ENCODE measurements at regions not wholly inside any gene's neighbourhood (a gene's known extent, or its start where the extent isn't known, plus 50 kb on each side); places are given as distances from the start of the nearest gene placed in this dataset.
"Not testable (repeated sequence)": the region's sequence is repeated elsewhere in the genome, so short reads cannot be mapped to it uniquely, and the experiment has no call there.

DNA sequence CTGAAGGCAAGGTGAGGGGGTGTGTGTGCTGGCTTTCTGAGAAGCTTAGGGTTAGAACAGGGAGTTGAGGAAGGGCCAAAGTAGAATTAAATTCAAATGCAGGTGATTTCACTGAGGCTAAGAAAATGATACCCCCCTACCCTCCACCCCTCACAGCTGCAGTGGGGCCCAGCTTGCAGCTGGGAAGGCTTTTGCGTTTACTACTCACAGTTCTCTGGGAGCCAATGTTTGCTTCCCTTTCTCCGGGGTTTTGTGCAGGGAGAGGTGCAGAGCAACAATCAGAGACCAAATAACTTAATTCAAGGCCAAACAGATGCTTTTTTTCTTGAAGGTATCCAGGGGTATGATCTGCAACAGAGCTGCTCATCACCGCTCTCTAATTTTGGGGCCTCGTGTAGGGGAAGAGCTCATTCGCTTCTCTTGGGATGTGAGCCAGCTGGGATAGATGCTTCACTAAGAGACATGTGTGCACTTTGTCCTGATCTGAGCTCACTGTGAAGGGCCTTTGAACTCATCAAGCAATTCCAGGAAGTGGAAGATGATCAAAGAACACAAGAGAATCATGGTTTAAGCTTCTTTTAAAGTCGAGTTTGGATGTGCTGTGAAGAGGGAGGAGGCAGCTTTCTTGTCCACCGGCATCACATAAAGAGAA, 122.7 kb upstream of the C1GALT1C1 start:
- no peak for DNase-seq

DNA sequence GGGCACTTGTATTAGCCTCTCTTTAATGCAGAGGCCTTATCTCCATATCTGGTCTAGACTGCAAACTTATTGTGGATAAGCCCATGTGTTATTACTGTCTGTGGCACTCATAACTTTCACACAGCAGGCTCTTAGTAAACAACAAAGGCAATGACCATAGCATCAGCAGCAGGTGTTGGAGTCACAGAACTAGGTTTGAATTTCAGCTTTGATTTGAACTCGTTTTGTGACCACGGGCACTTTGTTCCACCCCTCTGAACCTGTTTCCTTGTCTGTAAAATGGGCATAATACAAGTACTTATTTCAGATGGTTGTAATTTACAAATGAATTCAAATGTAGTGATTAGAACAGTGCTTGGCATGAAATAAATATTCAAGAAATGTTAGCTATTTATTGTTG, 121.8 kb upstream of the C1GALT1C1 start:
- no peak for DNase-seq

DNA sequence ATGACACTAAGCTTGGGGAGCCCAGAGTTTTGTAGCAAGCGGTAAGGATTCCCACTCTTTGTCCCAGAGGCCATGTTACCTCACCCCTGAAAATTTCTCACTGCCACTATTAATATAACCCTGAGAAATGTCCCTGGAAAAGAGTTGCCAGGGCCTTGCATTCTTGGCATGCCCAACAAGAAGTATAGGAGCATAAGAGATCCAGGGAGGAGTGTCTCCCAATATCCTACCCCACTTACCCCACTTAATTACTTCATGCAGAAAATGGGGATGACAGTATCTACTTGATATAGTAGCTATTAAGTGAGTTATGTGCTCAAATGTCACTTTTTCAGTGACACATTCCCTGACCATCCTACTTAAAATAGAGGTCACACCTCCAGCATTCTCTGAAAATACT, 120.5 kb upstream of the C1GALT1C1 start:
- no peak for DNase-seq

DNA sequence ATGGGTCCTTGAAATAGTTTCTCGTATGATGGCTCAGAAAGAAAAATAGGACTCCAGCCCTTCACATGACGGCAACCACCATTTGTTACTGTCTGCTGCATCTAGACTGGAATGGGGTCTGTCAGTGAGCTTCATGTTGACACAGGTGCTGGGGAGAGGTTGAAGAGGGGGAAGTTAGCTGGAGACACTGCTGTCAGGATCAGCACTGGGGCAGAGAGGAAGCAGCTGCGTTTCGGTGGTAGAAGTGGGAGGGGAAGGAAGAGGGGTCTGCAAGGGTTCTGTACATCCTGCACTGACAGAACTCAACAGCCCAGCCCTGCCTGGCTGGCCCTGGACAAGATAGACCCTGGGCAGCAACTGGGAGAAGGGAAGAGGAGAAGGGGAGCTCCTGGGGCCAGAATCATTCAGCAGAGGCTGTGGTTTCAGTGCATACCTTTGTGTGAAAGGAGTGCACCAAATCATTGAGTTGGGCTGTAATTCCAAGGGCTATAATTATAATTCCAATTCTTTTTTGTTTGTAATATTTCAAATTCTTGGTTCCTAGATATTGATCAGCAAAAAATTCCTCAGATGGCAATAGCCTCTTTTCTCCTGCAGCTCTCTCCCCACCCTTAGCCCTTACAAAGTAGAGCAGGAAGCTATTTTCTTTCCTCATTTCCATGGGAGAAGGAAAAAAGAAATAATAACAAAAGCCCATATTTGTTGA, 119.4 kb upstream of the C1GALT1C1 start:
- no peak for DNase-seq

DNA sequence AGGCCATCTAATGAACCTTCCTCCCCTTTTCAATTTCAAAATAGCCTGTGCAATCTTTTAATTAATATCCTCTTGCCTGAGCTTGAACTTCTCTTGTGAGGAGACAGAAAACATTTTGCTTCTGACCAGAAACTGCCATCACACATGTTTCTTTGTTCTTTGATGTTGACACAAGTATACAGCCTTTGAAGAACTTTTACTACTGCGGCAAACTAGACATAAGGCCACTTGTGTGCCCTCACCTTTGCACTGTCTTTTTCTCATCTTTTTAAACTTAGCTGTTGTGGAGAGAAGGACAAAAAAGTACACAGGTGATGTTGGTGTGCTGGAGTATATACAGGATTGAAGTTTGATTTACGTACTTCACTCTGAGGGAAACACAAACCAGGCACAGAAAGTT, 116.3 kb upstream of the C1GALT1C1 start:
- DNase-seq: no peak

DNA sequence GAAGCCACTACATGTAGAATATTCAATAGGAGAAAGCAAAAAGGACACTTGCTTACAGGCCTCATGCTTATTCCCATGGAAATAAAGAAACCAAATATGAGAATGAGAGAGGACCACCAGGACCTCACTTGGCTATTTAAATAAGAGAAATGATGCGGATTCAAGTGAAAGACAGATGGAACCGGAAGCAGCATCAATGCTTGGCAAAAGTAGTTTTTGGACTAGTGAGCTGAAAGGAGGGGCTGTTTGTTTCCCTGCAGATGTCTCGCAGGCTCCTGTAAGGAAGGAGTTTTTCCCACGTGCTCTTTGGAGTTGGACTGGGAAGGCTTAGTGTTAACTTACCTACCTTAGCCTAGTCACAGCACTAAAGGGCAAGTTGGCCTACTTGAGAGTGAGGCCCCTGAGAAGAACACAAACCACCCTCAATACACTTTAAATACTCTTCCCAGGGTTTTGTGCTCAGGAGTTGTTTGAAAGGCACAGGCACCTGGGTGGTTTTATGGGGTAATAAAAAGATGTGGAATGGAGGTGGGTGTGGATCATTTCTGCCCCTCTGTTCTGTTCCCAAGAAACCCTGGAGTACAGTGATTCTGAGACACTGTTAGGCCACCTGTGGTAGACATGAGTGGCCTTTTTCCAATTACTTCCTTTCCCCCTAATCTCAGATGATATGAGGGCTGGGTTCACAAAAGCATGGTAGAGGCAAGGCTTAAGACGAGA, 113.3 kb upstream of the C1GALT1C1 start:
- no peak for DNase-seq

DNA sequence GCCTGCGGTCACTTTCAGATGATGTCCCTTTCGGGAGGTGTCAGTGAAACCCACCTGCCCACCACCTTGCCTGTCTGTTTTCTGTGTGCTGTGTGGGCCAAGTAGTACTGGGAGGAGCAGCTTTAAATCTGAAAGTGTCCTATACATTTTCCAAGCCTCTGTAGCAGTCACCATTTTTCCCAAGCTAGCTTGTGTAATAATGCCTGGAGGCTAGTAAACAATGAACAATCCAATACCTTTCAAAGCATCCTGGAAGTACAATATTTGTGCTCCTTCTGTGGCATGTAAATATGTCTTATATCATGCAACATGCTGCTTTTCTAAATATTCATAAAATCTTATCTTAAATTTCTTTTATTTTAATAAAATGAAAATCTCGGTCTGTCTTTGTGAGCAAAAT, 111.6 kb upstream of the C1GALT1C1 start:
- no peak for DNase-seq

DNA sequence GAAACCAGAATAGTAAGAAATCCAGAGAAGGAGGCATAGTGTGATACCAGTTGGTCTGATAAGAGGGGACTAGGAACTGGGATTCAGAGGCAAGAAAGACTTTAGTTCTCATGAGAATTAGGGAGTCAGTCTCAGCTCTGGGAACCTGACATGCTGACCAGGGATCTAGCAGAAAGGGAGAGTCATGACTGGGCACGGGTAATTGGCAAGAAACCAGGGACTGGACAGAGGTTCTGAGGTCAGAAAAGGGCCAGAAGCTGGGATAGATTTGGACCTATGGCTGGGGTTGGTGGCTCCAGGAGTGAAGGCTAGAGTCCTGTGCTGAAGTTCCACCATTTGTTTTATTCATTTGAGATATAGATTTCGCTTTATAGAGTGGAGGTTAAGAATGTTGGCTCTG, 110.2 kb upstream of the C1GALT1C1 start:
- no peak for DNase-seq

DNA sequence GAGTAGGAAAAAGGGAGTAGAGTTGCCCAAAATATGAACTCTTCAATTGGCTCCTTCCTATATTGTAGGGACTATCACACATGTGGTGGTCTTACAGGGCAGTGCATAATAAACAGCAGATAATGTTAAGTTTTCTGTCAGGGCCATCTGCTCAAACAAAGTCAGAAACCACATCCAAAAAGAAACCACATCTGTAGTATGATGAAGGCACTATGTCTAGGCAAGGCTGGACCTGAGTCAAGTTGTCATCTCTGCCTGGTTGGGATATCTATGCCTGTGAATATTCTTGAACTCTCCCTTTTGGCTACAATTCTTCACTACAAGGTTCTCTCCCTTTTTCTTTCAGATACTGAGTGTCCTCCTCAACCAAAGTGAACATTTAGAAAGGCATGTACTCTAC, 109.4 kb upstream of the C1GALT1C1 start:
- DNase-seq: no peak

DNA sequence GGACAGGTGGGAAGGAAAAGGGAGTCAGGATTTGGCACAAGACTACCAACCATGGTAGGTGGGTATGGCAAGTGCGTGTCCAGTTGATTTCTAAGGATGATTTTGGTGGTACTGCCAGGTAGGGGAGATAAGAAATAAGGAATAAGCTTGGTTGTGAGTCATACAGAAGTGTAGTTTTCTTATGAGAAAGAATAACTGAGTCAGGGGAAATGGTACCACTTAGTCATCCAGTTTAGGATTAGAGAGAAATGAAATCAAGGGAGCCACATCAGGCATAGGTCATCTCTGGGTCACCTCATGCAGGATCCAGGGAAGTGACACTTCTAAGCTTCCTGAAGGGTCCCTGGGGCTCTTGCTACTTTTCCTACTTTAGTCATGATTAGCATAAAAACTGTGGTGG, 107.1 kb upstream of the C1GALT1C1 start:
- no peak for DNase-seq

DNA sequence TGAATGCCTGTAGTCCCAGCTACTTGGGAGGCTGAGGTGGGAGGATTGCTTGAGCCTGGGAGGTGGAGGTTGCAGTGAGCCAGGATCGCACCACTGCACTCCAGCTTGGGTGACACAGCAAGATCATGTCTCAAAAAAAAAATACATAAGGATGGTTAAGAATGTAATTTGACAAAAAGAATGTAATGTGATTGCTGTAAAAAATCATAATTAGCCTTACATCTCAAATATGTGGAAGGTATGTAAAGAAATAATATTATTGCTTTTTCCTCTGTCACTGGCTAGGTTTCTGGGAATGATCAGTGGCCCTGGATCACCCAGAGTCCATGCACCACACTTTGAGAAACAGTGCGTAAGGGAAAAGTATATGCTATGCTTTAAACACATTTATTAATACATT, 106.1 kb upstream of the C1GALT1C1 start:
- no peak for DNase-seq

DNA sequence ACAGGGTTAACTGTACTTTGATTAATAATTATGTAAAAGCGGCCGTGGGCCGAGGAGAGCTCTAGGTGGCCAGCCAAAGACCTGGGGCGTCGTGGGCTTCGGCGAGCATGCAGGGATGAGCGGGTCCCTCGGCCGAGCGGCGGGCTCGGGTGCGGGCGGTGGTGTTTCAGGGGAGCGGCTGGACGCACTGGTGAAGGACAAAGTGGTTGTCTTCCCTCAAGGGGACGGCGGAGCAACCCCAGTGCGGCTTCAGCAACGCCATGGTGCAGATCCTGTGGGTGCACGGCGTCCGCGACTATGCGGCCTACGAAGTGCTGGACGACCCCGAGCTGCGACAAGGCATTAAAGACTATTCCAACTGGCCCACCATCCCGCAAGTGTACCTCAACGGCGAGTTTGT, 103.0 kb upstream of the C1GALT1C1 start:
- DNase-seq: no peak

DNA sequence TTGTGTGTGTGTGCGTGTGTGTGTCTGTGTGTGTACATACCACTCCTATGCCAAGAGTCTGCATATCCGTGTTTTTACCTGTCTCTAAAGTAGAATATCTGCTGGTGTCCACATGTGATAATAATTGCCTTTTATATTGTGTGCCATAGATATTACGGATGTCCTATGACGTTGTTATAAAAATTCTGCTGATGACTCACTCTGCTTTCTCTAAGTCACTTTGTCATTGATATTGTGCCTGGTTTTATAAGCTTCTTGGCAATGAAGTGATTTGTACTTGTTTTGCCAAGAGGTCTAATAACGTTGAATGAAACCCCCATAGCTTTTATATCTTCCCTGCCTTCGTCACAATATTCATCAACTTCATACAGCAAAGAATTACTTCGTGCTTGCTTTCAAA, 102.6 kb upstream of the C1GALT1C1 start:
- DNase-seq: no peak

DNA sequence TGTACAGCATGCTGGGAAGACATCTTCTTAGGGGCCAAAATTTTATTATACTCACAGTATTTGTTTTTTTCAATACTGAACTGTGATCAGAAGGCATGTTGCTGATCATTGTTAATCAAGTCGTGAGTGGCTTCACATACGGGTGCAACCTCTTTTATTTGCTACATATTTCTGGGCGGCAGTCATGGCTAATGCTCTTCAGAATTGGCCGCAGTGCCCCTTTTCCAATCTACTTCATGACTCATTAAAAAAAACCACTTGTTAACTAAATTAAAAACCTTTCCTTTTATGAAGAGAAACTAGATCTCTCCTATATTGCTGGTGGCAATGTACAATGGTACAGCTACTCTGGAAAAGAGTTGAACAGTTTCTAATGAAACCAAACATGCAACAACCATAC, 101.5 kb upstream of the C1GALT1C1 start:
- no peak for DNase-seq

DNA sequence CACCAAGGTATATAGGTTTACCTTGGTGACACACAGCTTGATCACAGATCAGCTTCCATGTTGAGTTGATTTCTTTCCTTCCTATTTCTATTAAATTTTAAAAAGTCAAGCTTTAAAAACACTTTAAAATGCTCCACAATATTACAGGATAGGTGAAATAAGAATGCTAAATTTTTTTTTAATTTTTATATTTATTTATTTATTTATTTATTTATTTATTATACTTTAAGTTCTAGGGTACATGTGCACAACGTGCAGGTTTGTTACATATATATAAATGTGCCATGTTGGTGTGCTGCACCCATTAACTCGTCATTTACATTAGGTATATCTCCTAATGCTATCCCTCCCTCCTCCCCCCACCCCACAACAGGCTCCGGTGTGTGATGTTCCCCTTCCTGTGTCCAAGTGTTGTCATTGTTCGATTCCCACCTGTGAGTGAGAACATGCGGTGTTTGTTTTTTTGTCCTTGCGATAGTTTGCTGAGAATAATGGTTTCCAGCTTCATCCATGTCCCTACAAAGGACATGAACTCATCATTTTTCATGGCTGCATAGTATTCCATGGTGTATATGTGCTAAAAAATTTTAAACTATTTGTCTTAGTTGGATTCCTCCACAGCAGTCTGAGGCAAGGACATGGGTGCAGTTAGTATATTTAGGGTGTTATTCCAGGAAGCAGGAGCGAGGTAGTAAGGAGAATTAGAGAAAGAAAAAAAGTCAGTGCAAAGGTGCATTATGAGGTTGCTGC, 99.8 kb upstream of the C1GALT1C1 start:
- not testable (repeated sequence) for DNase-seq

DNA sequence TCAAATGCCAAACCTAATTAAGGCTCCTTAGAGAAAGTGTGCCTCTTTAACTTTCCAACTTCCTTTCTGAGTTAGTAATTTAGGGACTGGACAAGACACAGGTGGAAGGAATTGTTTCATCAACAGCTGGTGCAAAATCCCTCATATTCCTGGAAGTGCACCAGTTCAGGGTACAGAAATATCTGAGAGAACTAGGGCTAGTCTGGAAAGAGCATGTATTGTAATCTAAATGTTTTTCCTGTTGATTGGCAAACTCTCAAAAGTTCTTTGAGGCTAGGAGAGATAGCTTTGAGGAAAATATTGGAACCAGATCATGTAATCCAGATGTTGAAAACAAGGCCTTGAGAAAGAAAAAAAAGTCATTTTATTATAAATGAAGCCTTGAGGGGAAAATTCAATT, 98.1 kb upstream of the C1GALT1C1 start:
- DNase-seq: no peak

DNA sequence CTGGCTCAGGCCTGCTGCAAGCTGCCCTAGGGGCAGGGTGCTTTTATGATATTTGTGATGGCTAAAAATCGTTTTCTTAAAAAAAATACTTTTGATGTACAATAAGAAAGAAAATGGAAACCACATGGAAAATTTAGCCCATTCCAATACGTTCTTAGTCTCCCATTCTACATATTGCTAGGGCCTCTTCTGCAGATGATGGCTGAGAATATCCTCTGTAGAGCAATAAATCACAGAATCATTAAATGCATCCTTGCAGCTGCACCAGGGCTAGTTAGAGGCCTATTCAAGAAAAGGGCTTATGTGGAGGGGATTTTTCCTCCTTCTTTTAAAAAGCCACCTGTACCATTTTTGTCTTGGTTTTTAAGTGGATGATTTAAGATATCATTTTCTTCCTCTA, 97.6 kb upstream of the C1GALT1C1 start:
- no peak for DNase-seq

DNA sequence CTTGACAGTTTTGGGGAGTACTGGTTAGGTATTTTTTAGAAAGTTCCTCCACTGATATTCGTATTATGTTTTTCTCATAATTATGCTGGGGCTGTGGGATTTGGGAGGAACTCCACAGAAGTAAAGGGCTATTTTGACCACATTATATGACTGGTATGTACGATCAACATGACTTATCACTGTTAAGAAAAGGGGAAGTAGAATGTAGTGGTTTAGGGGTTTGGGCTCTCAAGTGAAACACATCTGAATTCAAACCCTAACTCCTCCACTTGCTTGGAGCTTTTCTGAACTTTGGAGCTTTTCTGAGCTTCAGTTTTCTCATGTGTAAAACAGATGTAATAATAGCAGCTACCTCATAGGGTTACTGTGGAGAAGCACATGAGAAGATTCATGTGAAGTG, 96.4 kb upstream of the C1GALT1C1 start:
- DNase-seq: no peak

DNA sequence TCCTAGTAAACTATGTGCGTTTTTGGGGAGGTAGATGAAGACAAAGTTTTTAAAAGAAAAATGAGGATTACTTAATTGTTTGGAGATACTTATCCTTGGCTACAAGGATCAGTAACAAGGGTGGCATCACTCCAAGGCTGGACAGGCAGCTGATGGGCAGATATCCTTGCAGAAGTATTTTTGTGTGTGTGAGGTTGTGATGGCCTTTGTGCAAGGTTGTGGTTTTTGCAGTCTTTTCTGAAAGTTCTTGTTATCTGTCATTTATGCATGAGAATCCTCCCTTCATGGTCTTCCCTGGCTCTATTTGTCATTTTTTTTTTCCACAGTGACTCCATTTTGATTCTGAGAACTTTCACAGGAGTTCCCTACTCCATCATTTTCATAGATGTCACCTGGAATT, 96.0 kb upstream of the C1GALT1C1 start:
- no peak for DNase-seq

DNA sequence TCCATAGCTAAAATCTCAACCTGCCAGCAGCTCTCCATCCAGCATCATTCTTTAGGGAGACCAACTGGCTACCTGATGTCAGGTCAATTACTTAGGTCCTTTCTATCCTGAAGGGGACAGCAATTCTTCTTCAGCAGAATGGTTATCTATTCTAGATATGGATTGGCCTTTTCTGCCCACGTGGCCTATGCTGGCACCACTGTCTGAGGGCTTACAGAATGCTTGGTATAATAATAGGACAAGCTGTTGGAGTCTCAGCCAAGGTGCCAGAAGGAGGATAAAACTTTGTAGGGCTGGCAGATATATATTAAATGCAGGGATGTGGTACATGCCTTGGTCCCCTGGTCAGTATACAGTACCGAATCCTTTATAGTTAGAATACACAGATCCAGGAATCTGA, 89.8 kb upstream of the C1GALT1C1 start:
- DNase-seq: no peak

DNA sequence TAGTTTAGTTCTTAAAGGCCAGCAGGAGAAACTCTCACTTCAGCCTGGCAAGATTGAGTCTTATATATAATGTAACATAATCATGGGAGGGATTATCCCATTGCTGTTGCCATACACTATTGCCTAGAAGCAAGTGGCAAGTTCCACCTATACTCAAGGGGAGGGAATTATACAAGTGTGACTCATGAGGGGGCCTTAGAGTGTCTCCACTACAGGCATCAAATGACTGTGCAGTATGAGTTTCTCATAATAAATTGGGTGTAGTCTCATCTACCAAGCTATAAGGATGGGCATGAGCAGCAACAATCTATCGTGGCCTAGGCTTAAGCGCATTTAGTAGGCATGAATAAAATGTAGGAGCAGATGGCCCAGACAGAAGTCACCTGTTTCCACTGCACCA, 89.1 kb upstream of the C1GALT1C1 start:
- no peak for DNase-seq

DNA sequence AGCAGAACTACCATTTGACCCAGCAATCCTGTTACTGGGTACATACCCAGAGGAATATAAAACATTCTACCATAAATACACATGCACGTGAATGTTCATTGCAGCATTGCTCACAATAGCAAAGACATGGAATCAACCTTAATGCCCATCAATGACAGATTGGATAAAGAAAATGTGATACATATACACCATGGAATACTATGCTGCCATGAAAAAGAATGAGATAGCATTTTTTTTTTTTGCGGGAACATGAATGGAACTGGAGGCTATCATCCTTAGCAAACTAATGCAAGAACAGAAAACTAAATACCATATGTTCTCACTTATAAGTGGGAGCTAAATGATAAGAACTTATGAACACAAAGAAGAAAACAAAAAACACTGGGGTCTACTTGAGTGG, 72.5 kb upstream of the C1GALT1C1 start:
- DNase-seq: not testable (repeated sequence)

DNA sequence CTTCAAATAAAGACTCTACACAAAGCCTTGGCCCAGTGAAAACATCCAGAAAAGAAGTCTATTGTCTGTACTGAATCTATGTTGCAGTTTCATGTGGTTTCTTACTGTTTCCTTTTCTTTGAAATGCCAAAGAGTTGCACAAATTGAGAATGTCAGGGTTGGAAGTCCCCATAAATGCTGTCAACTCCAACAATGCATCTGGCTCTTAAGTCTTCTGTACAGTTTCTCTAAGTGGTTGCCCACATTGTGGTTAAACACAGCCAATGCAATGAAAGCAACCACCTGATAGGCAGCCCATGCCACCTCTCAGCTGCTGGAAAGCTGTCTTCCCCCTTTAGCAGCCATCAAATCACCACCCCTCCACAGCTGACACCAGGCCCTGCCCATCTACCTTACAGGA, 67.2 kb upstream of the C1GALT1C1 start:
- DNase-seq: no peak

DNA sequence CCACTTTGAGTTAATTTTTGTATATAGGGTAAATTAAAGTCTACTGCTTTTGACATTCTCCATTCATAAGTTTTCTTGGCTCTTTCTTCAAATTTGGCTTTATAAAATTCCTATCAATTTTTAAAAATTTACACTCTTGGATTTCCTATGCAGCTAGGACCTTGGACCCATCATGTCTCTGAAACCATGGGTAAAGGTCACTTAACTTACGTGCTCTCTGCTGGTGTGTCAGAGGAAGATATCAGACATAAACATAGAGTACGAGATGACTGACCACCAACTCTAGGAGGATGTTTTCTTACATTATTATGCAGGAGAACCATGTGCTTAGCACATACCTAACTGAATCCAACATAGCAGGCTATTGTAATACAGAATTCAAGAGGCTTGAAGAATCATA, 62.5 kb upstream of the C1GALT1C1 start:
- DNase-seq: no peak
